ENCODE measurements at regions not wholly inside any gene's neighbourhood (a gene's known extent, or its start where the extent isn't known, plus 50 kb on each side); places are given as distances from the start of the nearest gene placed in this dataset.

DNA sequence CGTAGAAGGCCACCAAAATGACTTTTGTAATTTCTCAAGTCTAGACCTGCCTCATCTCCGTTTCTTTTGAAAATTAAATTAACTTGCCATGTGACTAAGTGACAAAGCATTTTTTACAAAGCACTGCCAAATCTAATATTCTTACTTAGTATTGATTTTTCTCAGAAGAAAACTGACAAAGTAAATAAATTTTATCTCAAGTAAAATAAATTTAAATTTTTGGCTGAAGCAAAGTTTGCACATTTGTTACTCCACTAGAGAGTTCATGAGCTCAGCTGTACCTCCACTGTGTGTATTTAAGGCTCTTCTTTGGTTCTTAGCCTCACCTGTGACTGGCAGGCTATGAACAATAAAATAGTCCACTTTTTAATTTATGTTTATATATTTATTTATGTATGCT is 441.1 kb upstream of the PCDH10 start:
- no peak overlapping the region for H2BK5ac ChIP-seq (ENCODE audit: insufficient read length, low read length)
- no peak overlapping the region for H3K18ac ChIP-seq (ENCODE audit: insufficient read length, low read depth, low read length)
- Mint-ChIP-seq H3K36me3 (ENCODE audit: insufficient read depth in 1 of 3, low read depth in 3 of 3) (no peaks in the 10 kb centered on the region), H3K9me3 (no peaks in the 10 kb centered on the region), H3K4me1 (0 out of 4 replicates have a peak, but pooled peaks cover 0 to 2% of the 10 kb centered on the region in 2 experiments), H3K4me3 (no peak overlapping the region), H3K27me3 (ENCODE audit: low read depth) (no peaks in the 10 kb centered on the region), H3K27ac (no peak overlapping the region)
- H2BK15ac ChIP-seq (ENCODE audit: low read depth, low read length) = no peak overlapping the region
- H4K91ac ChIP-seq (ENCODE audit: insufficient read length, low read depth, low read length) = no peak overlapping the region
- no peaks in the 10 kb centered on the region for H3K4me1 ChIP-seq (ENCODE audit: insufficient read depth, low read length)
- H2BK120ac ChIP-seq (ENCODE audit: low read depth, low read length, poor library complexity, severe bottlenecking) = no peak overlapping the region
- H3K9me3 ChIP-seq (ENCODE audit: control insufficient read depth, low read depth, low read length) = no peaks in the 10 kb centered on the region
- TF ChIP-seq, protein P1, sequence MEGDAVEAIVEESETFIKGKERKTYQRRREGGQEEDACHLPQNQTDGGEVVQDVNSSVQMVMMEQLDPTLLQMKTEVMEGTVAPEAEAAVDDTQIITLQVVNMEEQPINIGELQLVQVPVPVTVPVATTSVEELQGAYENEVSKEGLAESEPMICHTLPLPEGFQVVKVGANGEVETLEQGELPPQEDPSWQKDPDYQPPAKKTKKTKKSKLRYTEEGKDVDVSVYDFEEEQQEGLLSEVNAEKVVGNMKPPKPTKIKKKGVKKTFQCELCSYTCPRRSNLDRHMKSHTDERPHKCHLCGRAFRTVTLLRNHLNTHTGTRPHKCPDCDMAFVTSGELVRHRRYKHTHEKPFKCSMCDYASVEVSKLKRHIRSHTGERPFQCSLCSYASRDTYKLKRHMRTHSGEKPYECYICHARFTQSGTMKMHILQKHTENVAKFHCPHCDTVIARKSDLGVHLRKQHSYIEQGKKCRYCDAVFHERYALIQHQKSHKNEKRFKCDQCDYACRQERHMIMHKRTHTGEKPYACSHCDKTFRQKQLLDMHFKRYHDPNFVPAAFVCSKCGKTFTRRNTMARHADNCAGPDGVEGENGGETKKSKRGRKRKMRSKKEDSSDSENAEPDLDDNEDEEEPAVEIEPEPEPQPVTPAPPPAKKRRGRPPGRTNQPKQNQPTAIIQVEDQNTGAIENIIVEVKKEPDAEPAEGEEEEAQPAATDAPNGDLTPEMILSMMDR (conservative IDR thresholded peaks at IDR 0.05) = no peak
- no peak overlapping the region for H2BK20ac ChIP-seq (ENCODE audit: low read depth, low read length, poor library complexity, severe bottlenecking)
- no CpG with 5 or more reads among the region's 2 CpGs for WGBS (ENCODE audit: extremely low coverage, insufficient read length, low lambda C conversion rate)
- H3K79me1 ChIP-seq (ENCODE audit: insufficient read depth, low read depth, low read length, poor library complexity, severe bottlenecking) = no peaks in the 10 kb centered on the region
- H3K23ac ChIP-seq (ENCODE audit: insufficient read length, low read depth, low read length) = no peak overlapping the region
- H4K5ac ChIP-seq (ENCODE audit: insufficient read length, low read depth, low read length) = no peak overlapping the region
- H3K56ac ChIP-seq (ENCODE audit: insufficient read length, low read depth, low read length) = no peak overlapping the region
- H3K79me2 ChIP-seq (ENCODE audit: insufficient read depth, low read length) = no peaks in the 10 kb centered on the region
- H3K4me2 ChIP-seq (ENCODE audit: insufficient read depth, insufficient read length, low read length) = no peak overlapping the region
- no peak overlapping the region for H4K8ac ChIP-seq (replicated peaks; ENCODE audit: insufficient read length, low read depth, low read length)
- no peak overlapping the region for H3K9ac ChIP-seq (ENCODE audit: extremely low read depth, insufficient read length, low read length)
- no peak overlapping the region for H3K4ac ChIP-seq (ENCODE audit: low read depth, low read length)
- H4K20me1 ChIP-seq (ENCODE audit: control insufficient read depth, insufficient read depth, insufficient read length) = no peaks in the 10 kb centered on the region
- no peak overlapping the region for H2BK12ac ChIP-seq (ENCODE audit: insufficient read length, low read depth, low read length)
- no peak overlapping the region for H2AK5ac ChIP-seq (ENCODE audit: insufficient read length, low read length)
- no peaks in the 10 kb centered on the region for H3K23me2 ChIP-seq (ENCODE audit: insufficient read length, low read depth, low read length, poor library complexity, severe bottlenecking)
- no peak overlapping the region for H3K27ac ChIP-seq (ENCODE audit: insufficient read length, low read depth, low read length)
- H3K27me3 ChIP-seq (ENCODE audit: insufficient read depth, low read length) = no peaks in the 10 kb centered on the region
- H2AFZ ChIP-seq (ENCODE audit: low read length) = no peak overlapping the region
- H3T11ph ChIP-seq (ENCODE audit: low read length) = no peak overlapping the region
- no peak for DNase-seq
- no peak overlapping the region for H3K14ac ChIP-seq (ENCODE audit: insufficient read depth, low read length)
